ENCODE measurements at regions not wholly inside any gene's neighbourhood (a gene's known extent, or its start where the extent isn't known, plus 50 kb on each side); places are given as distances from the start of the nearest gene placed in this dataset.

DNA sequence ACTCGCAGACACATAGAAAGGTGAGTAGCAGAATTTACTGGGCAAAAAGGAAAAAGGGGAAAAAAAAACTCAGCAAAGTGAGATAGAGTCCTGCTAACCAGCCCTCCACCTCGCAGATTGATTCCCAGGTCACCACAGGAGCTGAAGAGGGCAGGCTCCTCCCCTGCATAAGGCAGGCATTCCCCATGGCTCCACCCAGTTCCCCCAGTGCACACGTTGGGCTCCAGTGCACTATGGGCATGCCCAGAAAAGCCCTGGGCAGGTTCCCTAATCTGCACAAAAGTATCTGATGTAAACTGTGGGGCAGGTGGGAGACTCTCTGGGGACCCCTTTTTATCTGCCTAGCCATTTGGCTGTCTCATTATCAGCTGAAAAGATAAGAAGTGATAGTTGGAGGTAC is 461.2 kb upstream of the TMEFF2 start (continued):
- TF ChIP-seq, protein P1, sequence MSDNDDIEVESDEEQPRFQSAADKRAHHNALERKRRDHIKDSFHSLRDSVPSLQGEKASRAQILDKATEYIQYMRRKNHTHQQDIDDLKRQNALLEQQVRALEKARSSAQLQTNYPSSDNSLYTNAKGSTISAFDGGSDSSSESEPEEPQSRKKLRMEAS (IDR thresholded peaks at IDR 0.05; ENCODE audit: low read depth, low read length), result no peak

DNA sequence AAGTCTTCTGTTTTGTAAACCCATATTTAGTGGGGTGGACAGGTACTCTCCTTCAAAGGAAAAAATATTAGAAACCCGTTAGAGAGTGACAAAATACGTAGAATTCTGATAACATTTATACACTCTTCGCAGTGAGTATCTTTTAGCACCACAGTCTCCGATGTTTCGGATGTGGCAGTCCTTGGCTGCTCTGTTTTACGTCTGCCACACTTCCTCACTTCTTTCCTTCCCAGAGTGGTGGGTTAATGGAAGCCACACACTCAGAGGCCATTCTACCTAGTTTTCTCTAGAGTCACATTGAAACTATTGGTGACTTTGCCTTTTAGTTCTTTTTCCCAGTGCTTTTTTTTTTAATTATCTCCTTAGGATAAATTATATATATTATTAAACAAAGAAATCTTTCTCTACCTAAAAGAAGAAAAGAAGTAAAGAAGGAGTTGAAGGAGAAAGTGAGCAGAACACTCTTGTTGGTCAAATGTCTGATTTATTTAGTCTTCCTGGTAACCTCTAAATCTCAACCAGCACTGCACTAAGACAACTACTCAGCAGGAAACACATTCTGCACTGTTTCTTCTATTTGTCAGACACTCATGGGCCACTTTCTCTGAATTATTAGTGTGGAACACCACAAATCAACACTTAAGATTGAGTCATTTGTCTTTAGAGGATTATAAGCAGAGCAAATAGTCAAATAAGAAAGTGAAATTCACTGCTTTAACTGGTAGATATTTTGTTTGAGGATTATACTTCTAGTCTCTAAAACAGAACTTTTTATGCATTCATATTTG is 451.3 kb upstream of the TMEFF2 start:
- no peak for TF ChIP-seq ETV6 (conservative IDR thresholded peaks at IDR 0.05 in 1 of 2, IDR thresholded peaks at IDR 0.05 in 1 of 2; ENCODE audit: borderline replicate concordance in 1 of 2, low read depth in 1 of 2)
- TF ChIP-seq ZBED1 (IDR thresholded peaks at IDR 0.05; ENCODE audit: borderline replicate concordance), result no peak
- no peak for TF ChIP-seq MYC (IDR thresholded peaks at IDR 0.05; ENCODE audit: insufficient read depth, insufficient read length, insufficient replicate concordance, low read length, severe bottlenecking)
- TF ChIP-seq, protein P2, sequence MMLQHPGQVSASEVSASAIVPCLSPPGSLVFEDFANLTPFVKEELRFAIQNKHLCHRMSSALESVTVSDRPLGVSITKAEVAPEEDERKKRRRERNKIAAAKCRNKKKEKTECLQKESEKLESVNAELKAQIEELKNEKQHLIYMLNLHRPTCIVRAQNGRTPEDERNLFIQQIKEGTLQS (IDR thresholded peaks at IDR 0.05; ENCODE audit: borderline replicate concordance, extremely low read depth, low read depth, low read length), result no peak
- no peak for TF ChIP-seq KLF5 (IDR thresholded peaks at IDR 0.05; ENCODE audit: partially characterized antibody)
- no peak for TF ChIP-seq HDAC6 (IDR thresholded peaks at IDR 0.05; ENCODE audit: unreplicated experiment)
- TF ChIP-seq ZNF217 (IDR thresholded peaks at IDR 0.05), result no peak
- TF ChIP-seq, protein P3, sequence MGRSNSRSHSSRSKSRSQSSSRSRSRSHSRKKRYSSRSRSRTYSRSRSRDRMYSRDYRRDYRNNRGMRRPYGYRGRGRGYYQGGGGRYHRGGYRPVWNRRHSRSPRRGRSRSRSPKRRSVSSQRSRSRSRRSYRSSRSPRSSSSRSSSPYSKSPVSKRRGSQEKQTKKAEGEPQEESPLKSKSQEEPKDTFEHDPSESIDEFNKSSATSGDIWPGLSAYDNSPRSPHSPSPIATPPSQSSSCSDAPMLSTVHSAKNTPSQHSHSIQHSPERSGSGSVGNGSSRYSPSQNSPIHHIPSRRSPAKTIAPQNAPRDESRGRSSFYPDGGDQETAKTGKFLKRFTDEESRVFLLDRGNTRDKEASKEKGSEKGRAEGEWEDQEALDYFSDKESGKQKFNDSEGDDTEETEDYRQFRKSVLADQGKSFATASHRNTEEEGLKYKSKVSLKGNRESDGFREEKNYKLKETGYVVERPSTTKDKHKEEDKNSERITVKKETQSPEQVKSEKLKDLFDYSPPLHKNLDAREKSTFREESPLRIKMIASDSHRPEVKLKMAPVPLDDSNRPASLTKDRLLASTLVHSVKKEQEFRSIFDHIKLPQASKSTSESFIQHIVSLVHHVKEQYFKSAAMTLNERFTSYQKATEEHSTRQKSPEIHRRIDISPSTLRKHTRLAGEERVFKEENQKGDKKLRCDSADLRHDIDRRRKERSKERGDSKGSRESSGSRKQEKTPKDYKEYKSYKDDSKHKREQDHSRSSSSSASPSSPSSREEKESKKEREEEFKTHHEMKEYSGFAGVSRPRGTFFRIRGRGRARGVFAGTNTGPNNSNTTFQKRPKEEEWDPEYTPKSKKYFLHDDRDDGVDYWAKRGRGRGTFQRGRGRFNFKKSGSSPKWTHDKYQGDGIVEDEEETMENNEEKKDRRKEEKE (IDR thresholded peaks at IDR 0.05), result no peak
- TF ChIP-seq TCF12 (IDR thresholded peaks at IDR 0.05; ENCODE audit: low read depth, low read length), result no peak
- TF ChIP-seq CHD1 (IDR thresholded peaks at IDR 0.05; ENCODE audit: low read depth, low read length), result no peak
- no peak for TF ChIP-seq KDM1A (IDR thresholded peaks at IDR 0.05; ENCODE audit: borderline replicate concordance)
- TF ChIP-seq TCF7 (IDR thresholded peaks at IDR 0.05; ENCODE audit: borderline replicate concordance), result no peak
- no peak for TF ChIP-seq POLR2AphosphoS5 (IDR thresholded peaks at IDR 0.05; ENCODE audit: low read length)
- no peak for TF ChIP-seq PML (IDR thresholded peaks at IDR 0.05; ENCODE audit: low read length)
- Histone ChIP-seq H3K4me3 (no peak overlapping the region), H4K20me1 (ENCODE audit: control insufficient read depth, insufficient read depth) (no peaks in the 10 kb centered on the region), H3K79me2 (ENCODE audit: control insufficient read depth, insufficient read depth, low read length) (no peaks in the 10 kb centered on the region), H3K27ac (ENCODE audit: control insufficient read depth, insufficient read depth) (no peak overlapping the region), H3K36me3 (ENCODE audit: control insufficient read depth in 2 of 2, insufficient read depth in 2 of 2, low read length in 1 of 2) (no peaks in the 10 kb centered on the region), H3K4me1 (ENCODE audit: control insufficient read depth, insufficient read depth, low read length) (no peaks in the 10 kb centered on the region), H3K9me3 (replicated peaks; ENCODE audit: control insufficient read depth, insufficient read depth, low read length) (no peaks in the 10 kb centered on the region), H3K4me2 (ENCODE audit: control insufficient read depth, insufficient read depth) (no peak overlapping the region), H3K9ac (ENCODE audit: control insufficient read depth, insufficient read depth, low read length) (no peak overlapping the region), H3K27me3 (replicated peaks in 1 of 2; ENCODE audit: control insufficient read depth in 2 of 2, insufficient read depth in 2 of 2, low read length in 1 of 2) (no peaks in the 10 kb centered on the region), H2AFZ (ENCODE audit: control insufficient read depth, low read depth, low read length) (no peak overlapping the region)
- intact Hi-C loops (cut with micrococcal nuclease; ENCODE audit: unreplicated experiment), result no loop called here
- ChIA-PET RAD21 (ENCODE audit: unreplicated experiment) (no interaction called here), CTCF (no interaction called here), POLR2A (no interaction called here), SMC1A (ENCODE audit: uncharacterized antibody, unreplicated experiment) (interaction anchor here (0.7 kb wide), 1 partner anchor 10 kb away, joined by 3 read pairs; no protein-coding TSS in a partner anchor)
- 33% methylated on average over 6 of the region's 6 CpGs for WGBS (ENCODE audit: insufficient coverage, insufficient replicate concordance, low lambda C conversion rate, missing lambda C conversion rate)
- in situ Hi-C loops (cut with MboI), result no loop called here
- no peak for ATAC-seq
- BruUV-seq (replicated peaks), result no TSS peak
- FAIRE-seq, result no peak
- DNase-seq (ENCODE audit: low read depth, low spot score), result no peak

Measured in GM12878 (cell line).